WTC11 (cell line): ENCODE measurements at regions not wholly inside any gene's neighbourhood (a gene's known extent, or its start where the extent isn't known, plus 50 kb on each side); places are given as distances from the start of the nearest gene placed in this dataset.

Source experiments
- ATF1 ChIP-seq: sonication (generic); formaldehyde crosslinking; IDR thresholded peaks from 2 replicates; pipeline ENCODE4 v1.8.1; 2023; ENCODE audit warnings: mild to moderate bottlenecking, moderate library complexity, missing genetic modification reagents
- CTCF ChIP-seq: fragments of 200-600 bp; IDR thresholded peaks from 2 replicates; pipeline ENCODE4 v1.8.0; 2022; ENCODE audit warnings: antibody characterized with exemption
- ERG ChIP-seq: fragments of 250-450 bp; sonication (Bioruptor Pico); IDR thresholded peaks from 2 replicates; pipeline ENCODE4 v1.8.0; 2021; ENCODE audit warnings: mild to moderate bottlenecking
- ESRRA ChIP-seq: sonication (generic); formaldehyde crosslinking; IDR thresholded peaks from 2 replicates; pipeline ENCODE4 v1.8.1; 2022; ENCODE audit warnings: mild to moderate bottlenecking, missing genetic modification reagents, borderline replicate concordance
- ETV6 ChIP-seq: sonication (generic); formaldehyde crosslinking; IDR thresholded peaks from 2 replicates; pipeline ENCODE4 v1.8.1; 2022; ENCODE audit warnings: mild to moderate bottlenecking, missing genetic modification reagents
- MLX ChIP-seq: sonication (generic); formaldehyde crosslinking; IDR thresholded peaks from 2 replicates; pipeline ENCODE4 v1.8.1; 2023; ENCODE audit warnings: mild to moderate bottlenecking, missing genetic modification reagents, moderate library complexity
- NR2C2 ChIP-seq: sonication (generic); formaldehyde crosslinking; IDR thresholded peaks from 2 replicates; pipeline ENCODE4 v1.8.0; 2022; ENCODE audit warnings: mild to moderate bottlenecking, missing genetic modification reagents
- PRDM15 ChIP-seq: sonication (generic); formaldehyde crosslinking; IDR thresholded peaks from 2 replicates; pipeline ENCODE4 v1.8.0; 2022; ENCODE audit warnings: missing genetic modification reagents
- SP1 ChIP-seq: sonication (generic); formaldehyde crosslinking; conservative IDR thresholded peaks from 2 replicates; pipeline ENCODE4 v1.8.1; 2022; ENCODE audit warnings: missing genetic modification reagents
- TF ChIP-seq, protein P1 (sequence below): sonication (generic); formaldehyde crosslinking; IDR thresholded peaks from 2 replicates; pipeline ENCODE4 v1.8.1; 2022; ENCODE audit warnings: low read depth, missing genetic modification reagents, borderline replicate concordance
- TF ChIP-seq, protein P2 (sequence below): fragments of 250-450 bp; sonication (Bioruptor Pico); IDR thresholded peaks from 2 replicates; pipeline ENCODE4 v2.1.2; 2022; ENCODE audit warnings: mild to moderate bottlenecking, moderate library complexity
- TF ChIP-seq, protein P3 (sequence below): sonication (generic); formaldehyde crosslinking; conservative IDR thresholded peaks from 2 replicates; pipeline ENCODE4 v1.8.1; 2022; ENCODE audit warnings: mild to moderate bottlenecking, missing genetic modification reagents
- TF ChIP-seq, protein P4 (sequence below): sonication (generic); formaldehyde crosslinking; IDR thresholded peaks from 2 replicates; pipeline ENCODE4 v1.8.1; 2023; ENCODE audit warnings: mild to moderate bottlenecking, missing genetic modification reagents, moderate library complexity

DNA sequence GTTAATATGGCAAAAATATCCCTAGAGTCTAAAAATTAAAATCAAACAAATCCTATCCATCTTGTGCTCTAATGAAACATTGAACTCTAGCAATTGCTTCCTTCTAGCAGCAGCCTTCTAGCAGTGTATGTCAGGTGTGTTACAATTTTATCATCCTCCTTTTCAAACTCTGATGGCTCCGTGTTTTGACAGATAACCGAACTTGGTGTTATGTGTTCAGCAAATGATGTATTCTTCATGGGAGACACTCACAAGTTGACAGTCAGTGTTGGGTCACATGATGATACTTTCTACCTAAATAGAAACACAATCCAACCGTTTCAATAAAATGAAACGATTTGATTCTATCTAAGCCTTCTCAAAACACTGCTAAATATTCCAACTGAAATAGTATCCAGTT, 525.3 kb upstream of the NOVA1 start:
- TF ChIP-seq CTCF: no peak
- TF ChIP-seq, protein P1, sequence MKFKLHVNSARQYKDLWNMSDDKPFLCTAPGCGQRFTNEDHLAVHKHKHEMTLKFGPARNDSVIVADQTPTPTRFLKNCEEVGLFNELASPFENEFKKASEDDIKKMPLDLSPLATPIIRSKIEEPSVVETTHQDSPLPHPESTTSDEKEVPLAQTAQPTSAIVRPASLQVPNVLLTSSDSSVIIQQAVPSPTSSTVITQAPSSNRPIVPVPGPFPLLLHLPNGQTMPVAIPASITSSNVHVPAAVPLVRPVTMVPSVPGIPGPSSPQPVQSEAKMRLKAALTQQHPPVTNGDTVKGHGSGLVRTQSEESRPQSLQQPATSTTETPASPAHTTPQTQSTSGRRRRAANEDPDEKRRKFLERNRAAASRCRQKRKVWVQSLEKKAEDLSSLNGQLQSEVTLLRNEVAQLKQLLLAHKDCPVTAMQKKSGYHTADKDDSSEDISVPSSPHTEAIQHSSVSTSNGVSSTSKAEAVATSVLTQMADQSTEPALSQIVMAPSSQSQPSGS (CRISPR knock-in tag): no peak
- TF ChIP-seq ETV6: no peak
- no peak for TF ChIP-seq ERG (CRISPR knock-in tag)
- TF ChIP-seq ATF1 (CRISPR knock-in tag): no peak
- TF ChIP-seq SP1 (CRISPR knock-in tag): no peak
- no peak for TF ChIP-seq PRDM15 (CRISPR knock-in tag)
- TF ChIP-seq, protein P2, sequence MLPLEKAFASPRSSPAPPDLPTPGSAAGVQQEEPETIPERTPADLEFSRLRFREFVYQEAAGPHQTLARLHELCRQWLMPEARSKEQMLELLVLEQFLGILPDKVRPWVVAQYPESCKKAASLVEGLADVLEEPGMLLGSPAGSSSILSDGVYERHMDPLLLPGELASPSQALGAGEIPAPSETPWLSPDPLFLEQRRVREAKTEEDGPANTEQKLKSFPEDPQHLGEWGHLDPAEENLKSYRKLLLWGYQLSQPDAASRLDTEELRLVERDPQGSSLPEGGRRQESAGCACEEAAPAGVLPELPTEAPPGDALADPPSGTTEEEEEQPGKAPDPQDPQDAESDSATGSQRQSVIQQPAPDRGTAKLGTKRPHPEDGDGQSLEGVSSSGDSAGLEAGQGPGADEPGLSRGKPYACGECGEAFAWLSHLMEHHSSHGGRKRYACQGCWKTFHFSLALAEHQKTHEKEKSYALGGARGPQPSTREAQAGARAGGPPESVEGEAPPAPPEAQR (CRISPR knock-in tag): no peak
- TF ChIP-seq, protein P3, sequence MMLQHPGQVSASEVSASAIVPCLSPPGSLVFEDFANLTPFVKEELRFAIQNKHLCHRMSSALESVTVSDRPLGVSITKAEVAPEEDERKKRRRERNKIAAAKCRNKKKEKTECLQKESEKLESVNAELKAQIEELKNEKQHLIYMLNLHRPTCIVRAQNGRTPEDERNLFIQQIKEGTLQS (CRISPR knock-in tag): no peak
- no peak for TF ChIP-seq NR2C2 (CRISPR knock-in tag)
- TF ChIP-seq ESRRA (CRISPR knock-in tag): no peak
- TF ChIP-seq MLX: no peak
- TF ChIP-seq, protein P4, sequence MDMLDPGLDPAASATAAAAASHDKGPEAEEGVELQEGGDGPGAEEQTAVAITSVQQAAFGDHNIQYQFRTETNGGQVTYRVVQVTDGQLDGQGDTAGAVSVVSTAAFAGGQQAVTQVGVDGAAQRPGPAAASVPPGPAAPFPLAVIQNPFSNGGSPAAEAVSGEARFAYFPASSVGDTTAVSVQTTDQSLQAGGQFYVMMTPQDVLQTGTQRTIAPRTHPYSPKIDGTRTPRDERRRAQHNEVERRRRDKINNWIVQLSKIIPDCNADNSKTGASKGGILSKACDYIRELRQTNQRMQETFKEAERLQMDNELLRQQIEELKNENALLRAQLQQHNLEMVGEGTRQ (CRISPR knock-in tag): no peak
